NOMO-1 (cell line): ENCODE measurements at regions not wholly inside any gene's neighbourhood (a gene's known extent, or its start where the extent isn't known, plus 50 kb on each side); places are given as distances from the start of the nearest gene placed in this dataset.
"Not testable (repeated sequence)": the region's sequence is repeated elsewhere in the genome, so short reads cannot be mapped to it uniquely, and the experiment has no call there.

Source experiments
- DNase-seq, 2 experiments: peaks; one replicate each; lab custom pipeline; 2025; ENCODE audit not compliant: unreplicated experiment in 2 of 2; lab: John Stamatoyannopoulos, UW

- no peak for DNase-seq
Observed at GRCh38 chr3:3902161-3902560, 102.9 kb downstream of the LRRN1 start.

DNA sequence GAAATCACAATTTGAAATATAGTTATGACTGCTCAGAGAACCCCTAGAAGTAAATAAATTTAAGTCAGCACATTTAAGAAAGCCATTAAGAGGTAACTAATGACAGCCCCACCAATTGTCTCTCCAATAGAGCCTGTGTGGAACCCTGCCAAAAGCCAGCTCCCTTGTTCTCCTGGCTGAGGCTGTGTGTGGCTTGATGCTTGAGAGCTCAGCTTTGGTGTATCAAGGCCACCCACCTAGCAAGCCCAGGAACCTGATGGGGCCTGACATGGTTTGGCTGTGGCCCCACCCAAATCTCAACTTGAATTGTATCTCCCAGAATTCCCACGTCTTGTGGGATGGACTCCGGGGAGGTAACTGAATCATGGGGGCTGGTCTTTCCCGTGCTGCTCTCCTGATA lies 106.9 kb downstream of the LRRN1 start:
- DNase-seq, result no peak

DNA sequence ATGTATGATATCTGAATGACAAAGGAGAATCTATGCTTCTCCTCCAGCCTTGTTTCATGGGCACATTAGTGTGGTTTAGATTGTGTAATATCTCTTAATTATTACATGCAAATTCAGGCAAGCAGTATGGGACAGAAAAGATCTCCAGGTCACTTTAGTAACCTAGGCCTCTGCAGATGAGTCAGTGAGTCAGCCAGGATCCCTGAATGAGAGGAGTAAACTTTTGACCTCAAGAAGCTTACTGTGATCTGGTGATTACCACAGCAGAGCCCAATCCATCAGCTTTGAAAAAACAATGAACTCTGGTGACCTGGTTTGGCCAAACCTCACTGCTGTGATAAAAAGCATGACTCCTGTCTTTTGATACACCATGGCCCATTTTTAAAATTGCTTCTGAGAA lies 107.8 kb downstream of the LRRN1 start:
- peak in 1 of 2 experiments; percentile 26 for DNase-seq

DNA sequence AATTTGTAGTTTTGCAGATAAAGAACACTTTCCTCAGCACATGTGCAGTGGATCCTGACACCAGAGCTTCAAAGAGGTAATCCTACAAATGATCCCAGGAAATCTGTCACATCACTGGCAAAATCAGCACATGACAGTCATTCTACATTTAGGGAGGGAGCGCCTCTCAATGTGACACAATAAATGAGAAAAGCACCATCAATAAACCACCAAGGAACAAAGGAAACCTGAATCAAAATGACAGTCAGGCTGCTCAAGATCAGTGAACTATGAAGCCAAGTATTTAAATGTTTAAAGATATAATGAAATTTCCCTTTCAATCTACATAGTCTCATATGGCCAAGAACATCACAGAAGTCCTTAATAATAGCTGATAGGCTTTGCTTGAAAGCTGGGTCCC lies 119.5 kb downstream of the LRRN1 start:
- no peak for DNase-seq

- DNase-seq, result no peak
Observed at GRCh38 chr3:3919316-3919715, 120.1 kb downstream of the LRRN1 start.

DNA sequence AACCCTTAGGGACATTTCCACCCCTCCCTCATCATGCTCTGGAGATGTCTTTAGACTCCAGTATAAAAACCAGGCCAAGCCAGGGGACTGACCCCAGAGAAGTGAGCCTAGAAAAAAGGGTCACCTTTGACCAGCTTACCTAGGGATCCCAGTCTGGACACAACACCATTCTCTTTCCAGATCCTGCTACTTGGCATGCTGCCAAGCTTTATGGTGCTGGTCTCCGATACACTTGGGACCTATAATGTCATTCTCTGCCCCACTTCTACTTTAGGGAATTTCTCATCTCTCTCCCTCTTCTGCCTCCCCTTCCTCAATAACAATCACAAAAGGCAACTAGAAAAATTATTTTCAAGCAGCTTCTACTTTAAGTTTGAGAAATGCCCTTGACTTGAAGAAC lies 124.4 kb downstream of the LRRN1 start:
- no peak for DNase-seq

DNA sequence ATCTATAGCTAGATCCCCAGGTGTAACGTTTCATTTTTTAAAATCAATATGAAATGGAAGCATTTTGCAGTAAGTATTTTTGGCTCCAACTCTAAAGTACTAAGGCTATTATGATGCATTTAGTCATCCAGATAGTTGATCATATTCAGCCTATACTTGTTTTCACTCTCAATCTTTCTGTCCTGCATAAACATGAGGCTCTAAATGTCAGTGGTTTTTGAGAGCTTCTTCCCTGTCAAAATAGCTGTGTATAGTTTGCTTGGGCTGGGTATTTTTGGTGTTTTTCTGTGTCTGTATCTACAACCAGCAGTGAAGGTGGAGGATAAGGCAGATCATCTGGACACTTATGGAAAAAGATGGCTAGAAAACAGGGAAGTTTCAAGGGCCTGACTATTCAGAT lies 128.0 kb downstream of the LRRN1 start:
- no peak for DNase-seq

GRCh38 chr3:3927965-3928364 lies 128.7 kb downstream of the LRRN1 start:
- no peak for DNase-seq

GRCh38 chr3:3941380-3941779 lies 142.1 kb downstream of the LRRN1 start:
- not testable (repeated sequence) for DNase-seq

DNA sequence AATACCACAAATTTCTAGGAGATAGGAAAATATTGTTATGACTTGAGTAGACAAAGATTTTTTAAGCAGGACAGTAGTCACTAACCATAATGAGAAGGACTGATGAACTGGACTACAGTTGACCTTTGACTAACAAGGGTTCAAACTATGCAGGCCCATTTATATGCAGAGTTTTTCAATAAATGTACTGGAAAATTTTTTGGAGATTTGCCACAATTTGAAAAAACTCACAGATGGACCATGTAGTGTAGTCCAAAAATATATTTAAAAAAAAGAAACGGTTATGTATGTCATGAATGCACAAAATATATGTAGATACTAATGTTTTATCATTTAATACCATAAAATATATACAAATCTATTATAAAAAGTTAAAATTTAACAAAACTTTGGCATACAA lies 151.8 kb downstream of the LRRN1 start:
- DNase-seq, result no peak

DNA sequence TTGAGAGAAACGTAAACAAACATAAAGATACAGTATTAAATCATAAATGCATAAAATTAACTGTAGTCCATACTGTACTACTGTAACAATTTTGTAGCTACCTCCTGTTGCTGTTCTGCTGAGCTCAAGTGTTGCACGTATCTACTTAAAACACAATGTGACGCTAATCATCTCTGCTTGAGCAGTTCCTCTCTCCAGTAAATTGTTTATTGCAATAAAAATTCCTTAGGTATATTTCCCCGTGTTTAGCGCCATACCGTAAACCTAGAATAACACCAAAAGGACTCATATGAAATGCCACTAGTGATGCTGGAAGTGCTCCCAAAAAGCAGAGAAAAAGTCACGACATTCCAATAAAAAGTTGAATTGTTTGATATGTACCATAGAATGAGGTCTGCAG lies 152.3 kb downstream of the LRRN1 start:
- no peak for DNase-seq

DNA sequence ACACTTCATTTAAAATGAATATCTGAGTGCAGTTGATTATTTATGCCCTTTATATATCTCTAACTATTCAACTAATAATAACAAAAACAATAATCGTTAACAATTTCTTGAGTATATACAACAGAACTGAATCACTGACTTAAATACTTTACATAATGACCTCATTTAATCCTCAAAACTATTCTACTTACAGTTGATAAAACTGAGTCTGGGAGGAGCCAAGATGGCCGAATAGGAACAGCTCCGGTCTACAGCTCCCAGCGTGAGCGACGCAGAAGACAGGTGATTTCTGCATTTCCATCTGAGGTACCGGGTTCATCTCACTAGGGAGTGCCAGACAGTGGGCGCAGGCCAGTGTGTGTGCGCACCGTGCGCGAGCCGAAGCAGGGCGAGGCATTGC lies 163.6 kb downstream of the LRRN1 start:
- not testable (repeated sequence) for DNase-seq

- DNase-seq, result no peak
Observed at GRCh38 chr3:3984053-3984452, 184.8 kb downstream of the LRRN1 start.

DNA sequence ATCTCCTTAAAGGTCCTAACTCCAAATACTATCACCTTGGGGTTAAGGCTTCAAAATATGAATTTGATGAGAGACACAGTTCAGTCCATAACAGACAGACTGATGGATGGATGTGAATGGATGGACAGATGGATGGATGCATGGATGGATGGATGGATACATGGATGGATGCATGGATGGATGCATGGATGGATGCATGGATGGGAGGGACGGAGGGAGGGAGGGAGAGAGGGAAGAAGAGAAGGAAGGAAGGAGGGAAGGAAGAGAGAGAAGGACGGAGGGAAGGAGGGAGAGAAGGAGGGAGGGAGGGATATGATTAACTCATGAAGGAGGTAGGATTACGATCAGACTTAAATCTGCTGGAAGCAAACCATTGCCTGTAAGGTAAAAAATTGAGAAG lies 192.4 kb downstream of the LRRN1 start:
- DNase-seq, result no peak

DNA sequence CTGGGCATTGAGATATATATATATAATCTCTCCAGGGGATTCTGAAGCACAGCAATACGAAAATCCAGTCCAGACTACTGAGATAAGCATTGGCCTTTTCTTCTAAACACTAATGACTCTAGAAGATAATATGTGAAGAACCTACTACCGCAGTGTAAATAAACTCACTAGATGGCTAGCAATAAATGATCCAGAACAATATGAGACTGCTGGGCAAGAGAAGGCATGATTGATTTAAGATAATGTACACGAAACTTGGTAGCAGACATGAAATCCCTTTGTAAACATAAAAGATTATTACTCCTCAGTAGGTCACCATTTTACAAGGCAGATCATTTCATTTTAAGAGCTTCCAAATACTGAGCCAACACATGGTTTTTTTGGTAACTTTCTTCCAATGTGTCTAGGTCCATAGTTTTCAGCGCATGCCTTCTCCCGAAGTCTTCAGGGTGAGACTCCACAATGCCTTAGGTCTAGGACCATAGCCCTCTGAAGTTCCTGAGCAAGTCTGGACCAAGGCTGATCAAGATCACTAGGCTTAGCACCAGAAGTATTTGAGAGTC lies 193.2 kb downstream of the LRRN1 start:
- DNase-seq, result no peak

GRCh38 chr3:3998140-3998922 lies 199.1 kb downstream of the LRRN1 start:
- peak in 1 of 2 experiments; percentile 48 for DNase-seq

DNA sequence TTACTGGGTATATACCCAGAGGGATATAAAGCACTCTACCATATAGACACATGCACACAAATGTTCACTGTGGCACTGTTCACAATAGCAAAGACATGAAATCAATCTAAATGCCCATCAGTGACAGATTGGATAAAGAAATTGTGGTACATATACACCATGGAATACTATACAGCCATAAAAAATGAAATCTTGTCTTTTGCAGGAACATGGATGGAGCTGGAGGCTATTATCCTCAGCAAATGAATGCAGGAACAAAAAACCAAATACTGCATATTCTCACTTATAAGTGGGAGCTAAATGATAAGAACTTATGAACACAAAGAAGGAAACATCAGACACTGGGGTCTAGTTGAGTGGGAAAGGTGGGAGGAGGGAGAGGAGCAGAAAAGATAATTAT lies 200.1 kb downstream of the LRRN1 start:
- not testable (repeated sequence) for DNase-seq

DNA sequence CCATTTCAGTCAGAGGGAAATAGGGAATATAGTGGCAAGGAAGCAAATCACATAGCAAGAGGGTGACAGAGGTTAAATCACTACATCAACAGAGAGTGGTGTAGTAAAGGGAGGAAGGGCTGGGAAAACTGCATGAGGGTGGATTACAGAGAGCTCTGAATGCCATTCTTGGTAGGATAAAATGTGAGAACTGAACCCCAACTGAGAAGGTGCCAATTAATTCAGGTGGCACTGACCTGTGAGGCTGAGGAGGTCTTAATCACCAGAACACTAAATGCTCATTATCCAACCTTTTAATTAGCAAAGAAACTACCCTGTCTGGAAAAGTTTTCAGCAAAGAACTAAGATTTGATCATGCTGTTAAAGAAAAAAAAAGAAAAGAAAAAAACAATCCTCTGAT lies 202.7 kb downstream of the LRRN1 start:
- no peak for DNase-seq

DNA sequence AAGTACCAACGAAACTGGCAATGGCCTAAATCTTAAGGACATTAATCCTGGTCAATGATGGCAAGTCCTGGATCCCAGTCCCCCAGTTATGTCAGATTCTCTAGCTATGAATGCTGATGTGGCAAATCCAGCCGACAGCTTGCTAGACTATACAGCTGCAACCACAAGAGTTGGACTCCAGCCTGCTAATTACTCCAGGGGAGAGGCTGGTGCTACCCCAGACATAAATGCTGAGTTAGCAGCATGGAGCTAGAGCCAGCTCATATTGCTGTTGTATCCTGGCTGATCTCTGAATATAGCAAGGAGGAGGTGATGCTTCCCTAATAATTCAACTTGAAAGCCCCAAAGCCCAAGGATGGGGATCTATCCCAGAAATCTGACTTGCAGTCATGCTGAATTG lies 207.1 kb downstream of the LRRN1 start:
- no peak for DNase-seq

- no peak for DNase-seq
Observed at GRCh38 chr3:4008205-4008604, 209.0 kb downstream of the LRRN1 start.

GRCh38 chr3:4011166-4011565 lies 211.9 kb downstream of the LRRN1 start:
- DNase-seq, result no peak

DNA sequence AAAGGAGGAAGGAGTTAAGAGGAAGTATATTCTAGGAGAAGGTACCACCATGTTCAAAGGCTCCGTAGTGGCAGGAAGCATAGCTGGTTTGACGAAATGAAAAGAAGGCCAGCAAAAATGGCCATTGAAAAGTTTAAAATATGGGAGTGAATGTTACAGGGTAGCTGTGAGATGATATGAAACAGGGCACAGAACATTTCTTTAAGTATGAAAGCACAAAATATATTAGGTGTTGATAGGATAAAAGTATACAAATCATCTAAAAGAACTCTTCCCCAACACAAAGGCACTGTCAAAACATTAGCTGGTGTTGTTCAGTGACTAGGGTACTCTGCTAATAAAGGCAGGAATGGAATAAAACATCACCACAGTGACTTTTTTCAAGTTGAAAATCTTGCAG lies 216.2 kb downstream of the LRRN1 start:
- DNase-seq, result no peak

DNA sequence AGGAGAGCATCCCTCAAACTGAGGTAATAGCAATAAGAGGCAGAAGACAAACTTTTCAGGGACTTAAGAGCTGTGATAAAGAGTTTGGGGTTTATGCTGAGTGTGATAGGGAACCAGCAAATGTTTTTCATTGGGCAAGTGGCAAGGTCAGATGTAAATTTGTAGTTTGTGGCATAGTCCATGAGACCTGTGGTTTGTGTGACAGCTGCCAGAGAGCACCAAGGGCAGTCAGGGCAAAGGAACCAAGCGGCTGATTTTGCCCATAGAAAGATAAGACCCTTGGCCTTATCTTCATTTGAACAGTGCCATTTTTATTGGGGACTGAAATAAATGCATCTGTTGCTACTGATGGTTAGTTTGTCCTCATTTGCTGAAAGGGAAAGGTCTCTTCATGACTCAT lies 220.3 kb downstream of the LRRN1 start:
- DNase-seq, result no peak
